ENCODE measurements at regions not wholly inside any gene's neighbourhood (a gene's known extent, or its start where the extent isn't known, plus 50 kb on each side); places are given as distances from the start of the nearest gene placed in this dataset.
"Not testable (repeated sequence)": the region's sequence is repeated elsewhere in the genome, so short reads cannot be mapped to it uniquely, and the experiment has no call there.

DNA sequence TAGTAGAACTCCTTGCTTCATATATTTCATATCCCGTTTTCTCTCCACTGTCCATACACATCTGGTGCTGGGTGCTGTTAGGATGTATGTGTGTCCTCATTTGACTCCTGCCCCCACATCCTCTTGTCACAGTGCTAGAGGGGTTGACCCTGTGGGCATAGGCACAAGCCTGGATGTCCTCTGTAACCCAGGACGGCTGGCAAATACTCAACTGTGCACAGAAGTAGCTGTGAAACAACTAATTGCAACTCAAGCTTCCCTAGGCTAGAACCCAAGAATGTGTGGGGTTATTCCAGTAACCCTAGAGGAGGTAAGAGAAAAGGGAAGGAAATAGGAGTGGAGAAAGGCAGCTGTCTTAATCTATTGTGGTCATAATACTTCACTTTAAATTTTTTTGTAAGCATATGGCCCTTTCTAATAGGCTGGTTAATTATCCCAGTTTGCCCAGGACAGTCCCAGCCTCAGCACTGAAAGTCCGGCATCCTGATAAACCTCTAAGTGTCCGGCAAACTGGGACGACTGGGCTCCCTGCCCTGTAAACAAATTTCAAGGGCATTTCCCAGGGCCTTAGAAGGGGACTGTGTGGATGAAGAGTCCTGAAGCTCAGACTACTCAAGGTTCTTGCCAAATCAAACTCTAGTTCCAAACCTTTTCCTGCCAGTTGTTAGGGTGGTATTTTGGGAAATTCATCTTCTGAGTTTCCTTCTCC lies 283.2 kb upstream of the CELF2 start:
- no peak for DNase-seq

DNA sequence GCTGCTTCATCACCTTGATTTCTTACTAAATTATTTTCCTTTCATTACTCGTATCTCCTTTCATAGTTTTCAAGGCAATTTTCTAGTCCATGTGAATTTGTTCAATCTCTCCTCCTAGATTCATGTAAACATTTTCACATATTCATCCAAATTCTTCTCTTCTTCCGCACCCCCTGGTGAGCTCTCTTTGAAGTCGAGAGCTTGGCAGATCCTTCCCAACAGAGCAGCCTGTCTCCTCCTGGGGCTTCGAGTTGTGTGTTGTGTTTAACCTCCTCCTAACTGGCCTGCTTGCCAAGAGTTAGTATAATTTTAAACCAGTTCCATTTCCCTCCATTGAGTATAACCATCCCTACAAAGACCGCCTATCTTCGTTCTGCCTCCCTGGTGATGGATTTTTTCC lies 272.4 kb upstream of the CELF2 start:
- DNase-seq: no peak

DNA sequence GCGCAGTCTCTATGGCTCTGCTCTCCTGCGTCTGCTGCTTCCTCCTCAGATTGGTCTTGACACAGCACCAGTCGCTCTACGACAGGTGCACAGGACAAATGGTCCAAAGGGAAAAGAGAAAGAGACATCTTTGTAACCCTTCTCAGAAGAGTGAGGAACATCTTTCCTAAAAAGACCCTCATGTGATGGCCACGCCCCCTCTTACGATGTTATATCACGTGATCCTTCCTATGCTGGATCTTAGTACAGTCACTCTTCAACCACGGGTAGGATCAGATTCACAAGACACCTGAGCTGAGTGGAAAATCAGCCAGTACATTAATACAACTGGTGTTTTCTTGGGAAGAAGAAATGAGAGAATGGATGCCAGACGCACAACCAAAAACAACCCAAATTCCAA lies 262.2 kb upstream of the CELF2 start:
- DNase-seq: no peak

DNA sequence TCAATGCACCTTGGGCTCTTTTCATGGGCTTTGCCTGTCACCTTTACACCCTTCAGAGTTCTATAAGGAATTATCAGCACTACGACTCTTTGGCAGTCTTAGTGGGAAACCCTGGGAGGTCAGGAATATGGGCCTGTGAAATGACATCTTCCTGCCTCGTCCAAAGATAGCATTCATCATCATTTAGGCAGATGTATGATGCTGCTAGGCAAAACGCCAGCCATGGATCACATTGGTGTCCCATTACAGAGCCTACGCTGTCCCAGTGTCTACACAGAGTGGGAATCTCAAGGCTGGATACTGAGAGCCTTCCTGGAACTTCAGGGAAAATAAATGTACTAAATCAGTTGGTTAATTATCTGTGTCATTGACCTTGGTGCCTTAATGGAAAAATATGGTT lies 259.4 kb upstream of the CELF2 start:
- DNase-seq: no peak

DNA sequence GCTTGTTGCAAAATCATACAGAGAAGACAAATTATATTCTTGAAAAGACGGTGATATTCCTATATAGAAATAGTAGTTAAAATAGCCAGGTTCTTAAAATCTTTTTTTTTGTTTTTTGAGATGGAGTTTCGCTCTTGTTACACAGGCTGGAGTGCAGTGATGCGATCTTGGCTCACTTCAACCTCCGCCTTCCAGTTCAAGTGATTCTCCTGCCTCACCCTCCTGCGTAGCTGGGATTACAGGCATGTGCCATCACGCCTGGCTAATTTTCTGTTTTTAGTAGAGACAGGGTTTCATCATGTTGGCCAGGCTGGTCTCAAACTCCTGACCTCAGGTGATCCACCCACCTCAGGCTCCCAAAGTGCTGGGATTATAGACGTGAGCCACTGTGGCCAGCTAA lies 257.9 kb upstream of the CELF2 start:
- DNase-seq: not testable (repeated sequence)

DNA sequence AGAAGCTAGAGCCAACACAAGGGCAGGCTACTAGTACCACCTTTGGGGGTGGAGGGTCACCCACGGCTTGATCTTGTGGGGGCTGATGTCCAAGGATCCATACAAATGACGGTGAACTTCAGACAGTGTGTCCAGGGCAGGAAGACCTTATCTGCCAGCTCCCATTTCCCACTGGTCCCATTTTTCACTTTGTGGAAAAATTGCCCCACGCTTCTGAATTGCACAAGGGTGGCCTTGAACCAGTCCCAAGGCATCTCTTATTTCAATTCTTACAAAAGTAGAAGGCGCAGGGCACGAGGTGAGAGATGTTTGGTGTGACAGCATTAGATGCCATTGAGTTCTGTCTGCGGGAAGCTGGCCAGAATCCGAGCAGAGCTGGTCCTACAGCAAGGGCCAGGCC lies 252.7 kb upstream of the CELF2 start:
- no peak for DNase-seq

DNA sequence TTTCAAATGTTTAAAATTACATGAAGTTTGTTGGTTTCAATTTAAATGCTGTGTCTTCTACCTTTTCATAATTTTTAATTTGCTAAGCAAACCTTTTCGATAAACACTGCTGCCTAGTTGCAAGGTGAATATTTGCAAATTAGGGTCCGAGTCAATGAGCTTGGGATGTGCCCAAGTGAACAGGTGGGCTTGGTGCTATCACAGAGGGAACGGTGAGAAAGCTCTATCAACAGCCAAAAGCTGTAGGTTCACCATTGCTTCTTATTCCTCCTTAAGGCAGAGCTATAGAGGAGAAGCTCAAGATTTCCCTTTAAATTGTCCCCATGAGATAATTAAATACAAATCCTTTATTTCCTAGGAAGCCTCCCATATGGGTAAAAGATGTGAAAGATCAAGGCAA lies 245.3 kb upstream of the CELF2 start:
- DNase-seq: no peak

DNA sequence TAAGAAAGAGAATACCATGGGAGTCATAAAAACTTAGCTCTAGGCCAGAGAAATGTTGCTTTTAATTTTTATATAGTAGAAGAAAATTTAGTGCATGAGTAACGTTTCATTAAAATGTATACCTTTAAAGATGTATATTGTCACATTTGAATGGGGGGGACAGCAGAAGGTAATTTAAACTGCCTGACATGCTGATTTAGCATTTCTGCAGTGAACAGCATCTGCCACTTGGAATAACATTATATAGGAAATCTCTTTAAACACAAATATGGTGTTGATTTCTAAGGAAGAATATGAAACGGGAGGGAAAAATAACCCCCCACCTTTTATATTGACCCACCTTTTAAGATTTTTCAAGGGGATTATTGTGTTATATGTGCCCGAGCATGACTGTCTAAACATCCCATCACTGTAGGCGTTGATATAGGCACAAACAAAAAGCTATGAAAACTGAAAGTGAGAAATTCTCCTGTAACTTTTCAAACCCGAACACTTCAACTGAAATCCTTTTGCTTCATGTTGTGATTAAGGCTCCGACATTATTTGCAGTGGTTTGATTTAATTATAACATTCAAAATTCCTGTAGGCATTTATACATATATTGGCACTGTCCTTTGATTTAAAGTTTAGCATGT lies 244.7 kb upstream of the CELF2 start:
- DNase-seq: no peak

DNA sequence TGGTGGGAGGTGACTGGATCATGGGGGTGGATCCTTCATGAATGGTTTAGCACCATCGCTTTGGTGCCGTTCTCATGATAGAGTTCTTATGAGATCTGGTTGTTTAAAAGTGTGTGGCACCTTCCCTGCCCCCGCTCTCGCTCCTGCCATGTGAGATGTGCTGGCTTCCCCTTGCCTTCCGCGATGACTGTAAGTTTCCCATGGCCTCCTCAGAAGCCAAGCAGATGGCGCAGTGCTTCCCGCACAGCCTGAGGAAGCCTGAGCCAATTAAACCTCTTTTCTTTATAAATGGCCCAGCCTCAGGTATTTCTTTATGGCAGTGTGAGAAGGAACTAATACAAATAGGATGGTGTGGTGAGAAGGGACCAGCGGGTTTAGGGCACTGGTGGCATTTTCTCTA lies 243.3 kb upstream of the CELF2 start:
- no peak for DNase-seq

DNA sequence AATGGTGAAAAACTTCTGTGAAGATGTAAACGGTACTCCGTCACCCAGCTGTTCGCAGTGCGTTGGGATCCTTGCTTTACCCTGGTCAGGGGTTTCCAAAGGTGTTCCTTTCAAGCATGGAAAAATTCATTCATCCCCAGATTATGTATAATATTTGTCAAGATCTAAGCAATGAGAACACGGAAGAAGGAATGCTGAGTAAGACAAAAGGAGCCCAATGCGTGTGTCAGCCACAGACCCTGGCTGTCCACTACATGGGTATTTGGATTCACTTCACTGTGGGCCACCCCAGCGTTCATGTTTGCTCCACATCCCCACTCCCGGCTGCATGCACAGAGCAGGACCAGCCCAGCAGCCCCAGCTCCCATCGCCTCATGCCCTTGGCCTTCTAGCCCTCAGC lies 241.3 kb upstream of the CELF2 start:
- no peak for DNase-seq

DNA sequence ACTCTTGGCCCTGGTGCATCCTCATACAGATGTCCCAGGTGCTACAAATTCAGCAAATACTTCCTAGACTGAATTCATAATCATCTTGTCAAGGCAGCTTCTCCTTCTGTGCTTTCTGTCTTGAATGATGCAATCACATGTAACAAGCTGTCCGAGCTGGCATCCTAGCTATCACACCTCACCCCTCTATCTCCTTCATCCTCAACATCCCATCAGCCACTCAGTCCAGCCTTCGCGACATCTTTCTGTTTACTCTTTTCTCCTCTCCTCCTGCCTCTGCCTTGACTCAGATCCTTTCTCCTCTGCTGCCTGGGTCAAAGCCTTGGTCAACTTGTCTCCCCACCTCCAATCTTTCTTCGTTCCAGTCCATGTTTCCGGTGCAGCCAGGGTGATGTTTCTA lies 240.4 kb upstream of the CELF2 start:
- DNase-seq: no peak

DNA sequence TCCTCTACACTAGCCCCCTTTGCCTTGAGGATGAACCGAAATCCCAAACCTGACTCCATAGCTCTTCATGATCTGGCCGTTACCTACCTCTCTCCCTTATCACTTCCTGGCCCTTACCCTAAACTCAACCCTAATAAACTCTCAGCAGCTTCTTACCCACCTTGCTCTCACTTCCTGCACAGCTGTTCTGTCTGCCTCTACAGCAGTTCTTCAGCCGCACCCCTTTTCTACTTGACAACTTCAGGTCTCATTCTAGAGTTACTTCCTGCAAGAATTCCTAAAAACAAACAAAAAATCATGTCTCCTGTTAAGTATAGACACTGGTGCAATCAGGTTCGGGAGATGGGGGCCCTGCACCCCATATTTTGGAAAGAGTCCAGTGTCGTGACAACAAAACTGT lies 239.9 kb upstream of the CELF2 start:
- DNase-seq: no peak

DNA sequence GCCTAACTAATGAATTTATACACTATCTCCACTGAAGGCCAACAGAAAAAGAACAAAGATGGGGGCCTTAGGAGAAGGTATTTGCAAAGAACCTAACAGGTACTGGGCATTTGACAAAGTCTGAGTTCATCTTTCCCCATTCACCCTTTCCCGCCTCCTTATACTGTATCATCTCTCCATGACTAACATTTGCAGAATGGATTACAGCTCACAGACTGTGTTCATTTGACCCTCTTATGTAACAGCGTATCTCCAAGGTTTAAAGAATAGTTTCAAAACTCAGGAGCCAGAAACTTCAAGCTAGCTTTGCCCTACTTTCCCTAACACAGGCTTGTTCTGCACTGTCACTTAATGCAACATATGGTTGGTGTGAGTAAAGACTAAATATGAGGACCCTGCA lies 238.7 kb upstream of the CELF2 start:
- no peak for DNase-seq

DNA sequence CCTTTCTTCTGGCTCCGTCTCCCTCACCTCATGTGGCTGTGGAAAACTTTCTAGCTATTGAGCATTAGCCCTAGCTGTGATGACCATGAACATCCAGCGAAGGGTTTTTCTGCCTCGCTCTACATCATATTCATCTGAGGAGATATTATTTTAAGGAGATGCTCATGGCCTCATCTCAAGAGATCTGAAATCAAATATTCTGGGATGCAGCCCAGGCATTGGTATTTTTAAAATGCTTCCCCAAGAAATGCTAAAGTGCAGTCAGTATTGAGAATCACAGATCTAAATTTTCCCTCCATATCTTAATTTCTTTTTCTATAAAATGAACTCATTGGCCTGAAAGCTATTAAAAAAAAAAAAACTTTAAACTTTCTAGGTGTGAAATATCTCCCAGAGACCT lies 238.2 kb upstream of the CELF2 start:
- no peak for DNase-seq

DNA sequence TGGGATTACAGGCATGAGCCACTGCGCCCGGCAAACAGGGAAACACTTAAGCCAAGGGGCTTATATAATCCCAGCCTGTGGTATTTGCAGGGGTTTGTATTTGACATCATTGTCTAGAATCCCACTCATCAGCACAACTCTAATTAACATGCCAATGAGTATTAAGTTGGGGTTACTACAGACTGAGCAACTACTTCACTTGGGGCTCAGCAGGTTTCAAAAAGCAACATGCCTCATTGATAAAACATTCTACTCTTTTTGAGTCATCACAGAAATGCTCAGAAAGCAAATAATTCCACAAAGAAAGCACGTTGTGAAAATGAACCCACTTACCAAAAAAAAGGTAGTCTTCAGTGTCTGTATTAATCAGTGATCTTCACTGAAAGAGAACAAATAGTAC lies 236.9 kb upstream of the CELF2 start:
- no peak for DNase-seq

DNA sequence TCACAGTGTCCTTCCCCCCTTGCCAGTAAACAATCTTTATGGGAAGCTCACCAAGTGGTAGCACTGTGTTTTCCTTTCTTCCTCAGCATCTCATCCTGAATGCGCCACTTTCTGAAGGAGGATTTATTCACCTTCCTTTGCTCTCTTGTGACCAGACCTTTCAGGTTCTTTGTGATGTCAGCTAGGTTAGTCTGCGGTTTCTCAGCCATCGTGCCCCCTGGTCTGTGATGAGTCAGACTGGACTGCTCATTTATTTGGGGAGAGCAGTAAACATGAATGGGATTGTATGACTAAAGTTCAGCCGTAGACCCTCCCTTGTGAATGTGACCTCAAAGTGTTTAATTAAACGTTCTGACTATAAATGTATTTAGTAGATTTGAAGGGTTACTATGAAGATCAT lies 235.1 kb upstream of the CELF2 start:
- DNase-seq: no peak

DNA sequence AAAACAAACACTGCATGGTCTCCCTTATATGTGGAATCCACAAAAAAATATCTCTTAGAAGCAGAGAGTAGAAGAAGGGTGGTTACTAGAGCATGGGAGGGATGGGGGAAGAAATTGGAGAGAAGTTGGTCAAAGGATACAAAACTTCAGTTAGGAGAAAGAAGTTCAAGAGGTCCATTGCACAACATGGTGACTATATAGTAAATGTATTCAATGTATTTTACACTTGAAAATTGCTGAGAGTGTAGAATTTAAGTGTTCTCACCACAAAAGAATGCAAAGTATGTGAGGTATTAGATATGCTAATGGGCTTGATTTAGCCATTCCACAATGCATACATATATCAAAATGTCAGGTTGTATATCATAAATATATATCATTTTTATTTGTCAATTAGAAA lies 232.0 kb upstream of the CELF2 start:
- DNase-seq: no peak

DNA sequence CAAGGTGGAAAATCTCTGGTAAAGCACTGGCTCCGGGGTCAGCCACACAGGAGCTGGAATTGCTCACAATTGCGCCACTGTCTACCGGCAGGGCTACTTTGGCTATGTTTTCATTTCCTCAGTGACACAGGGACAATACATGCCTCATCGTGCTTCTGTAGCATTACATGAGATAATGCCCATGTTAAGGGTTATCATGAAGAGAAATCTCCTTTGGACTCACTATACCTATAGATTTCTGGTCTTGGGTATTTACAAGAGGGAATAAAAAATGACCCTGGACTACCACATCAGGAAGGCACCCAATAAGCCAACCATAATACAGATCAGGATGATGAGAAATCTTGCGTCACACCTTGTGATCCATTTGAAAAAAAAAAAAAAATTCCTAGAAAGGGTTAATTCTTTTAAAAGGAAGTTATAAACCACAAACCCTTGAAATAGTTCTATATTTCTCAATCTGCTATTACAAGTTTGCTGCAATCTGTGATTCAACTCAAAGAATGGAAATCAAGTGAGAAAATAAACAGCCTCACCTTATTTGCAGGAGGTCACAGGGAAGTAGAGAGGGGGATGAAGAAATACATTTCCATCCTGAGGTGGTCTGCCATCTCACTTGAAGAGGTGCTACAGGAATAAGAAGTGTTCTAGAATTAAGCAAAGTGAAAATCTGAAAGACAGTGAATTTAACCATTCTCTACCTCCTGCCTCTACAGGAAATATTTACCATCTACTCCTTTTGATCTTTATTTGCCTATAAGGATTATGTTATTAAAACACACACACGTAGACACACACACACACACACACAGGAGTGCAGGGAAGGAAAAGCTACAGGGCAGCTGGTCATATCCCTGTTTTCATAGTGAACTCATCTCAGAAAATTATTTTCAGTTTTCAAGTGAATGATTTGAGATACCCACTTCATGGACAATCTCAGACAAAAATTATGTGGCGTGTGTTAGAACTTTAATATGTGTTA lies 231.3 kb upstream of the CELF2 start:
- DNase-seq: no peak

DNA sequence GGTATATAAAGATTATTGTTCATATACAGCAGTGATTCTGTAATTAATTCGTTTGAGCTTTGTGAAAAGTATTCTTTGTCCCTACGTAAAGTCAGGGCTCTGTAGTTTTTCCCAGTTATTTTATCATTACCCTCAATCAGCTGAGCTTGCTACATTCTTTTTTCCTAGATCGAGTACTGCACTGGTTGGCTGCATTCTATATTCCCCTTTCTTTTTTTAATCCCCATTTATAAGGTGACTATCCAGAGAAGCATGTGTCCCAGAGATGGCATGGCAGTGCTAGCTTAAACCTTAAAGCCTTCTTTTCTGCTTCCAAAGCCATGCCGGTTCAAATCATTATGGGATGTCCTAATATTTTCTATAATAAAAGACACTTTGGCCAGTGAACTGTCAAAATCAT lies 230.1 kb upstream of the CELF2 start:
- DNase-seq: no peak

DNA sequence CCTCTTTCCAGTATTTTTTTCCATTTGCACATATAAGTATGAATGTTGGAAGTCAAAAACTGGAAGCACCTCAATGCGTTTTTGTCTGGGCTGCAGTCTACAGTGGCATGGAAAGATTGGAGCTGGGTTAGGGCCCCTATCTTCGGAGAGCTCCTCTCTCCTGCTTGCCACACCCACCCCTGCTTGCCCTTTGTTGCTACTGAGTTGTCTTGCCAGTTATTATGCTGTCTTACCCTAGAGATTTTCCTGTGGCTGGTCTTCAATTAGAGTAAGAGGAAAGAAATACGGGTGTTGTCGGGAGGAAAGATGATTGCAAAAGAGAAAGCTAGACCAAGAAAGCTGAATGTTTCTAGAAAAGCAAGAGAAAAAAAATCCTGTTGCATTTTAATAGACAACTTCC lies 228.9 kb upstream of the CELF2 start:
- DNase-seq: no peak

DNA sequence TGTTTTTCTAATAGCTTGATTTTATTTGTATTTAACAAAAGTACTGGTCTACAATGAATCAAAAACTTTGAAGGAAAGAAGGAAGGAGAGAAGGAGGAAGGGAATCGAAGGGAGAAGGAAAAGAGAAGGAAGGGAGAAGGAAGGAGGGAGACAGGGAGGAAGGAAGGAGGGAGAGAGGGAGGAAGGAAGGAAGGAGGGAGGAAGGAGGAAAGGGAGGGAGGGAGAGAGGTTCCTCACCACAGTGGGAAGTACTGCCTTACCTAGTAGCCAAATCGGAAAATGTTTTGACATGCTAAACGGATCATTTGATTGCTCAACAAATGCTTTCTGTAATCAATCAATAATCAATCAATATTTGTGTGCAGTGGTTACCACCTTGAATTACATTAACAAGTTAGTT lies 225.8 kb upstream of the CELF2 start:
- no peak for DNase-seq

DNA sequence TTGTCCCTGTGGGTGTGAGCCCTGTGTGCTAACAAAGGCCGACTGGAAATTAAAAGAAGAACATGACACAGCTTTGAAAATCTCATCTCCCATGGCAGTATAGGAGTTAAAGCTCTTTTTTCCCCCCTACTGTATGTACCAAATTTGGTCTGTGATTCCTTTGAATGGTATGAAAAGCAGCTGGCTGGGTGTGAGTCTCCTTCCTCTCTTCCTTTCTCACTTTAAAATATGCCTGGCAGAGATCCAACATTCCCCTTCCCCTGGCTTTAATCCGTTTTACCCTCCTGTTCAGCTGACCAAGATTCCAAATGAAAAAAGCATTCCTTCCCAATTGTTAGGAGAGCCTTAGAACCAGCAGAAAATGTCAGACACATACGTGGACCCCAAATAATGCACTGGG lies 225.0 kb upstream of the CELF2 start:
- no peak for DNase-seq

DNA sequence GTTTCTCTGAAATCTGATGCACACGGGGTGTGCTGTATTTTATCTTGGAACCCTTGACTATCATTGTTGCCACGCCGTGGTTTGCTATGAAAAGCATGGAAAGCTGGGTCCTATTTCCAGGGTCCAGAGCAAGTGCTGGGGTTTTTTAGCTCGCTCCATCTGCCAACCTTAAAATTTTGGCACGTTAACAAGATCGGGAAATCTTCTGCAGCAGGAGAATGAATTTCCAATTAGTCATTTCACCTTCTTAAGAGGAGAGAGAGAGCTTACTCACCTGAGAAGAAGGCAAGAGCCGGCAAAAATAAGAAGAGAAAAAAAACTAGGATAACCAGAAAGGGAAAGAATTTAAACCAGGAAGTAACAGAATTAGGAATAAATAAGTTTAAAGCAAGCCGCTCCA lies 223.6 kb upstream of the CELF2 start:
- no peak for DNase-seq

DNA sequence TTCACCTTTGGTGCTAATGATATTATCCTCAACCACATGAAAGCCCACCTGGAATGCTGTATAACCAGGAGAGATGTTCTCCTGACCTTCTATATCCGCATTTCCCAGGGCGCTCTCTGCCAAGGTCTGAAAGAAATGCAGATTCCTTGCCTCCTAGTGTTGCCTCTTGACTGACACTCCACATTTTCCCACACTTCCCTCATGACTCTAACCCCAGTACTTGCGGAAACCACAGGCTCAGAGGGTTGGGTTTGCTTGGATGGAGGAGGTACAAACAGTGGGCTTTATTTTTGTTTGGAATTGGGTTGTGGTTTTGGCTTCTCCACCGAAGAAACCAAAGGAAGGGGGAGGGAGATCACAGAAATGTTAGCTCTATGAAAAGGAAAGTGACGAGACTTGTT lies 222.9 kb upstream of the CELF2 start:
- no peak for DNase-seq
